SK-N-MC (cell line): ENCODE measurements at regions not wholly inside any gene's neighbourhood (a gene's known extent, or its start where the extent isn't known, plus 50 kb on each side); places are given as distances from the start of the nearest gene placed in this dataset.

Experiments used
- EZH2 ChIP-seq: fragments of 200-600 bp; sonication (generic); IDR thresholded peaks from one replicate; pipeline ENCODE4 v1.6.1; 2017; ENCODE audit warnings: antibody characterized with exemption
- FOXP2 ChIP-seq: optimal IDR thresholded peaks from 2 replicates; pipeline ENCODE3; 2011; ENCODE audit warnings: mild to moderate bottlenecking, moderate library complexity; ENCODE audit not compliant: insufficient read depth; ENCODE audit errors: extremely low read length, control extremely low read depth
- POLR2AphosphoS5 ChIP-seq: IDR thresholded peaks from 2 replicates; pipeline ENCODE4 v1.6.1; 2012; ENCODE audit warnings: mild to moderate bottlenecking, low read depth, low read length, borderline replicate concordance

DNA sequence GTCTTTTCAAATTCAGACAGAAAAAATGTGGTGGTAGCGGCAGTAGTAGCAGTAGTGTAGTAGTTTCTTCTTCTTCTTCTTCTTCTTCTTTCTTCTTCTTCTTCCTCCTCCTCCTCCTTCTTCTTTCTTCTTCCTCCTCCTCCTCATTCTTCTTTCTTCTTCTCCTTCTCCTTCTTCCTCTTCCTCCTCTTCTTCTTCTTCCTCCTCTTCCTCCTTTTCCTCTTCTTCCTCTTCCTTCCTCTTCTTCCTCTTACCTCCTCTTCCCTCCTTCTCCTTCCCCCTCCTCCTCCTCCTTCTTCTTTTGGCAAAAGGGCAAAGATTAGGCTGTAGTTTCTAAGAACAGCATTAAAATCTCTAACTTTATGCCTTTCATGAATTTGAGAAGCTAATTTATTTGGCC is 59.6 kb upstream of the INSM2 start:
- TF ChIP-seq EZH2 (no peak), POLR2AphosphoS5 (no peak), FOXP2 (no peak)
